PFSK-1 (cell line): ENCODE measurements at regions not wholly inside any gene's neighbourhood (a gene's known extent, or its start where the extent isn't known, plus 50 kb on each side); places are given as distances from the start of the nearest gene placed in this dataset.

Experiments
- FOXP2 ChIP-seq: optimal IDR thresholded peaks from 2 replicates; pipeline ENCODE3; 2011; ENCODE audit warnings: borderline replicate concordance, control low read depth, inconsistent platforms; ENCODE audit not compliant: insufficient read depth; ENCODE audit errors: extremely low read length, extremely low read depth
- POLR2AphosphoS5 ChIP-seq: IDR thresholded peaks from 2 replicates; pipeline ENCODE4 v1.6.1; 2012; ENCODE audit warnings: low read depth, mild to moderate bottlenecking, control low read depth, low read length, moderate library complexity
- SIN3A ChIP-seq: IDR thresholded peaks from 2 replicates; pipeline ENCODE4 v1.6.1; 2012; ENCODE audit warnings: mild to moderate bottlenecking, low read length, moderate library complexity, borderline replicate concordance; ENCODE audit not compliant: insufficient read depth
- TAF1 ChIP-seq: IDR thresholded peaks from 2 replicates; pipeline ENCODE4 v1.6.1; 2012; ENCODE audit warnings: low read length, control low read depth, borderline replicate concordance; ENCODE audit not compliant: insufficient read depth
- TF ChIP-seq, protein P1 (sequence below), 2 experiments: IDR thresholded peaks; 2 replicates each; pipeline versions ENCODE4 v1.6.1 to v1.8.0; 2011 to 2012; ENCODE audit warnings: low read depth in 2 of 2, low read length in 2 of 2, control low read depth in 1 of 2, inconsistent platforms in 1 of 2, mild to moderate bottlenecking in 1 of 2, moderate library complexity in 1 of 2; ENCODE audit not compliant: insufficient read depth in 1 of 2

DNA sequence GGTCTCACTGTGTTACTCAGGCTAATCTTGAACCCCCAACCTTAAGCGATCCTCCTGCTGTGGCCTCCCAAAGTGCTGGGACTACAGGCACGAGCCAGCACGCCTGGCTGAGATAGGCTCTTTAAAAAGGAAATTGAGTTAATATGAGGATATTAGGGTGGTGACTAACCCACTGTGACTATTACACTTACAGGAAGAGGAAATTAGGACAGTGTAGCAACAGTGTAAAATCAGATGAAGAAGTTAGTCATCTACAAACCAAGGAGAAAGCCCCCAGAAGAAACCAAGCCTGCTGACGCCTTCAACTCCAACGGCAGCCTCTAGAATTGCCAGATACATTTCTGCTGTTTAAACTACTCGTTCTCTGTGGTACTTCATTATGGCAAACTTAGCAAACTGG, 711.9 kb downstream of the SUCLG1 start:
- TF ChIP-seq, protein P1, sequence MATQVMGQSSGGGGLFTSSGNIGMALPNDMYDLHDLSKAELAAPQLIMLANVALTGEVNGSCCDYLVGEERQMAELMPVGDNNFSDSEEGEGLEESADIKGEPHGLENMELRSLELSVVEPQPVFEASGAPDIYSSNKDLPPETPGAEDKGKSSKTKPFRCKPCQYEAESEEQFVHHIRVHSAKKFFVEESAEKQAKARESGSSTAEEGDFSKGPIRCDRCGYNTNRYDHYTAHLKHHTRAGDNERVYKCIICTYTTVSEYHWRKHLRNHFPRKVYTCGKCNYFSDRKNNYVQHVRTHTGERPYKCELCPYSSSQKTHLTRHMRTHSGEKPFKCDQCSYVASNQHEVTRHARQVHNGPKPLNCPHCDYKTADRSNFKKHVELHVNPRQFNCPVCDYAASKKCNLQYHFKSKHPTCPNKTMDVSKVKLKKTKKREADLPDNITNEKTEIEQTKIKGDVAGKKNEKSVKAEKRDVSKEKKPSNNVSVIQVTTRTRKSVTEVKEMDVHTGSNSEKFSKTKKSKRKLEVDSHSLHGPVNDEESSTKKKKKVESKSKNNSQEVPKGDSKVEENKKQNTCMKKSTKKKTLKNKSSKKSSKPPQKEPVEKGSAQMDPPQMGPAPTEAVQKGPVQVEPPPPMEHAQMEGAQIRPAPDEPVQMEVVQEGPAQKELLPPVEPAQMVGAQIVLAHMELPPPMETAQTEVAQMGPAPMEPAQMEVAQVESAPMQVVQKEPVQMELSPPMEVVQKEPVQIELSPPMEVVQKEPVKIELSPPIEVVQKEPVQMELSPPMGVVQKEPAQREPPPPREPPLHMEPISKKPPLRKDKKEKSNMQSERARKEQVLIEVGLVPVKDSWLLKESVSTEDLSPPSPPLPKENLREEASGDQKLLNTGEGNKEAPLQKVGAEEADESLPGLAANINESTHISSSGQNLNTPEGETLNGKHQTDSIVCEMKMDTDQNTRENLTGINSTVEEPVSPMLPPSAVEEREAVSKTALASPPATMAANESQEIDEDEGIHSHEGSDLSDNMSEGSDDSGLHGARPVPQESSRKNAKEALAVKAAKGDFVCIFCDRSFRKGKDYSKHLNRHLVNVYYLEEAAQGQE (IDR thresholded peaks at IDR 0.05; ENCODE audit: insufficient read depth in 1 of 2, low read depth in 2 of 2, low read length in 2 of 2), result no peak
- TF ChIP-seq FOXP2 (no peak), SIN3A (no peak; the same call in 1 of the 2 replicates)

DNA sequence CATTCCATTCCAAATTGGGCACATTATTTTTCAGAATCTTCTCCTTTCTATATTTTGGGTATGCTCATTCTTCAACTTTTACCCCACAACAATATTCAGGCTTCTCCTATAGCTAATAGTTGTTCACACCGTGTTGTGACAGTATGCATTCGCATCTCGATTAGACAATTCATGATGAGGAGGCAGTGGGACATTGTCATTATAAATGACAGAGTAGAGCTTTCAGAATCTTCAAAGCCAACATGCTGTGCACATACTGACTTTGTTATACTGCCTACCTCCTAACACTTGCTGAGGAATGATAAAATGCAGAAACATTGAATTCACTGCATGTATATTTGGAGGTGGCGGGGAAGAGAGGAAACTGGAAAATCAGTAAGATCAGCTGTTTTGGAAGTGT, 714.2 kb downstream of the SUCLG1 start:
- TF ChIP-seq SIN3A, result no peak
- no peak for TF ChIP-seq TAF1
- TF ChIP-seq FOXP2, result no peak
- TF ChIP-seq POLR2AphosphoS5, result no peak
- TF ChIP-seq, protein P1 (IDR thresholded peaks at IDR 0.05; ENCODE audit: insufficient read depth in 1 of 2, low read depth in 2 of 2, low read length in 2 of 2), result no peak

DNA sequence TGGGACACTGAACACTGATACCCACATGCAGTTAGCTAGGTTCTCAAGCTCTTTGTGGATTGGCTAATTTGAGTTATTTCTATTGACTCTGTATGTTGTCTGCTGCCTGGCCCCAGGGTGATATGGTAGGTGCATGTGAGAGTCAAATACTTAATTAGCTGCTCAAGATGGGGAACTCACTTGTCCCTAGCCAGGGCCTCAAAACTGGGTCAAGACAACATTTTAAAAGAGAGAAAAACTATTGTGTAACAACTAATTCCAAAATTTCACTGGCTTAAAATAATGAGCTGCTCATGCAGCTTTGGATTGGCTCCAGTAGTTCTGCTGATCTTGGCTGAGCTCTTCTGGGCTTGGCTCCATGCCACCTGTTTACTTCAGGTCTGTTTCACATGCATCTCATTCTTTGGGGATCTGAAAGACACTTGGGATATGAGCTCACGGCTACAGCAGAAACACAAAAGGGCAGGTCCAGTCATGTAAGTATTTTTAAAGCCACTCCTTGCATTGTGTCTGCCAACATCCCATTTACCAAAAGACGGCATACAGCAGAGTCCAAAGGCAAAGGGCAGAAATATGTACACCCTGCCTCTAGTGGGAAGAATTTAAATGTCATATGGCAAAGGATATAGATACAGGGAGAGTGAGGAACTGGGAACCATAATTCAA, 716.8 kb downstream of the SUCLG1 start:
- TF ChIP-seq, protein P1 (IDR thresholded peaks at IDR 0.05; ENCODE audit: insufficient read depth in 1 of 2, low read depth in 2 of 2, low read length in 2 of 2), result no peak
- TF ChIP-seq TAF1, result no peak
- no peak for TF ChIP-seq POLR2AphosphoS5
- TF ChIP-seq FOXP2, result no peak
- TF ChIP-seq SIN3A, result no peak

DNA sequence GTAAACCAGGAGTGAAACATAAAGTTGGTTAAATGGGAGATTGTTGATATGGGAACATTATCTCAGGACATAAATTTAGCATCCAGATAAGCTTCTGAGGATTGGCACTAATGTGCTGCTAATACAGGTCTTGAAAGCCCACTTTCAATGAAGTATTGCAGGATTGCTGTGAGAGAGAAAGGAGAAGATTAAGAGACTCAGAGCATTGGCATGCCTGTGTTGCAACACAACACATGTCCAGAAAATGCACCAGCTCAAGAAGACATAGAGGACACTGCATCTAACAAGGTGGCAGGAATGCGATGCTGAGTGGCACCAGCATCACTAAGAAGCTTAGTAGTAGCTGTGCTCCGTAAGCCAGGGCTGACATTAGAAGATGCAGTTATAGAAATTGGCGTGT, 728.9 kb downstream of the SUCLG1 start:
- TF ChIP-seq TAF1 (no peak), FOXP2 (no peak), SIN3A (no peak), POLR2AphosphoS5 (no peak)
- TF ChIP-seq, protein P1 (IDR thresholded peaks at IDR 0.05; ENCODE audit: insufficient read depth in 1 of 2, low read depth in 2 of 2, low read length in 2 of 2), result no peak

DNA sequence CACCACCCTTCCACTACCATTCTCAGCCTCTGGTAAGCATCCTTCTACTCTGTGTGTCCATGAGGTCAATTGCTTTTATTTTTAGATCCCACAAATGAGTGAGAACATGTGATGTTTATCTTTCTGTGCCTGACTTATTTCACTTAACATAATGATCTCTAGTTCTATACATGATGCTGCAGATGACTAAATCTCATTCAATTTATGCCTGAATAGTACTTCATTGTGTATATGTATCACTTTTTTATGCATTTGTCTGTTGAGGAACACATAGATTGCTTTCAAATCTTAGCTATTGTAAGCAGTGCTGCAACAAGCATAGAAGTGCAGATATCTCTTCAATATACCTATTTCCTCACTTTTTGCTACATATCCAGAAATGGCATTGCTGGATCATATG, 733.3 kb downstream of the SUCLG1 start:
- TF ChIP-seq SIN3A (no peak), FOXP2 (no peak), POLR2AphosphoS5 (no peak), TAF1 (no peak)
- TF ChIP-seq, protein P1 (IDR thresholded peaks at IDR 0.05; ENCODE audit: insufficient read depth in 1 of 2, low read depth in 2 of 2, low read length in 2 of 2), result no peak
